HEK293T (cell line): ENCODE measurements at regions not wholly inside any gene's neighbourhood (a gene's known extent, or its start where the extent isn't known, plus 50 kb on each side); places are given as distances from the start of the nearest gene placed in this dataset.

ENCODE experiments used
- ARNT ChIP-seq: fragments of 450-650 bp; IDR thresholded peaks from 2 replicates; pipeline ENCODE4 v1.6.1; 2017; ENCODE audit warnings: mild to moderate bottlenecking
- BHLHE40 ChIP-seq: fragments of 450-650 bp; IDR thresholded peaks from 2 replicates; pipeline ENCODE4 v1.6.1; 2016; ENCODE audit warnings: mild to moderate bottlenecking, moderate library complexity, borderline replicate concordance
- HDGF ChIP-seq: fragments of 450-650 bp; IDR thresholded peaks from 2 replicates; pipeline ENCODE4 v1.6.1; 2017; ENCODE audit warnings: antibody characterized with exemption, borderline replicate concordance
- NFRKB ChIP-seq: fragments of 450-650 bp; IDR thresholded peaks from 2 replicates; pipeline ENCODE4 v1.6.1; 2016; ENCODE audit warnings: mild to moderate bottlenecking, moderate library complexity
- SP1 ChIP-seq: fragments of 450-650 bp; IDR thresholded peaks from 2 replicates; pipeline ENCODE4 v1.6.1; 2017
- TARDBP ChIP-seq: fragments of 450-650 bp; IDR thresholded peaks from 2 replicates; pipeline ENCODE4 v1.6.1; 2016

GRCh38 chr7:85294176-85294575, 107.3 kb upstream of the SEMA3D start:
- no peak for TF ChIP-seq TARDBP
- TF ChIP-seq BHLHE40 = no peak
- TF ChIP-seq ARNT = no peak
- no peak for TF ChIP-seq NFRKB
- TF ChIP-seq SP1 = no peak
- no peak for TF ChIP-seq HDGF
